Tibial artery (tissue), 4 donors: ENCODE measurements at regions not wholly inside any gene's neighbourhood (a gene's known extent, or its start where the extent isn't known, plus 50 kb on each side); places are given as distances from the start of the nearest gene placed in this dataset.

Experiments used
- DNase-seq, 2 donors: peaks; one replicate each; pipeline ENCODE4 v3.0.0-alpha.2; 2019
- H3K27ac ChIP-seq, 2 donors: fragments of 200-600 bp; sonication (generic) in 1 of 2; 1 replicate in 1 of 2; 2 replicates in 1 of 2; pipeline ENCODE4 v1.5.1; 2018 to 2019; ENCODE audit warnings: mild to moderate bottlenecking in 1 of 2
- H3K27me3 ChIP-seq, 2 donors: fragments of 200-600 bp; sonication (generic) in 1 of 2; one replicate each; pipeline versions ENCODE4 v1.5.1 to v1.6.0; 2016 to 2019
- H3K36me3 ChIP-seq, 3 donors: fragments of 200-600 bp; sonication (generic) in 2 of 3; one replicate each; pipeline ENCODE4 v1.5.1; 2016 to 2019; ENCODE audit warnings: mild to moderate bottlenecking in 2 of 3
- H3K4me1 ChIP-seq, 4 donors: fragments of 200-600 bp; sonication (generic) in 2 of 4; 1 replicate in 3 of 4; 2 replicates in 1 of 4; pipeline ENCODE4 v1.5.1; 2016 to 2019
- H3K4me3 ChIP-seq, 2 donors: fragments of 200-600 bp; sonication (generic) in 1 of 2; 1 replicate in 1 of 2; 2 replicates in 1 of 2; pipeline ENCODE4 v1.5.1; 2018 to 2019; ENCODE audit warnings: mild to moderate bottlenecking in 2 of 2
- H3K9me3 ChIP-seq, 3 donors: fragments of 200-600 bp; sonication (generic) in 1 of 3; one replicate each; pipeline ENCODE4 v1.5.1; 2016 to 2019
- intact Hi-C: fragments of 100-400 bp; cut with DNase I; formaldehyde crosslinking; loops from one replicate; pipeline ENCODE4 v1.15.0; 2023; ENCODE audit warnings: low total_unique reads
- TF ChIP-seq, protein P1 (sequence below), 2 experiments: fragments of 200-600 bp in 1 of 2; fragments of 450-650 bp in 1 of 2; IDR thresholded peaks; one replicate each; pipeline ENCODE4 v1.5.1; 2017 to 2019; ENCODE audit warnings: antibody characterized with exemption in 2 of 2, mild to moderate bottlenecking in 1 of 2, moderate library complexity in 1 of 2

DNA sequence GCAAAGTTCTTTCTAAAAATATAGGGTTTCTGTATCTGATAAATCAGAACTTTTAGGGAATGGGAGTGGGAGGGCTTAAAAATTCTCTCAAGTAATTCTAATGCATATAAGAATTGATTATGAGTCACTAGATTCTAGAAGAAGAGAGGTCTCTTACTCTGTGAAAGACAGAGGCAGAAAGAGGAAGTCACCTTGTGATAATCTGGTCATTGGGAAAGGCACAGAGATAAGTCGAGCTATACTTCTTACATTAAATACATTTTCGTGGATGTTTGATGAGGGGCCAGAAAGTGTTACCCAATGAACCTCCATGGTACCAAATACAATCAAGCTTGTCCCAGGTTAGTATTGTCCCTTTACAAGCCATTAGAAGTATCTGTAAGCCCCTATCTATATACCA is 134.4 kb downstream of the MAD2L1 start:
- no peak overlapping the region for H3K27ac ChIP-seq
- no peak for DNase-seq
- intact Hi-C loops = no loop called here
- no peak overlapping the region for H3K4me3 ChIP-seq
- no peaks in the 10 kb centered on the region for H3K4me1 ChIP-seq
- no peaks in the 10 kb centered on the region for H3K27me3 ChIP-seq
- TF ChIP-seq, protein P1, sequence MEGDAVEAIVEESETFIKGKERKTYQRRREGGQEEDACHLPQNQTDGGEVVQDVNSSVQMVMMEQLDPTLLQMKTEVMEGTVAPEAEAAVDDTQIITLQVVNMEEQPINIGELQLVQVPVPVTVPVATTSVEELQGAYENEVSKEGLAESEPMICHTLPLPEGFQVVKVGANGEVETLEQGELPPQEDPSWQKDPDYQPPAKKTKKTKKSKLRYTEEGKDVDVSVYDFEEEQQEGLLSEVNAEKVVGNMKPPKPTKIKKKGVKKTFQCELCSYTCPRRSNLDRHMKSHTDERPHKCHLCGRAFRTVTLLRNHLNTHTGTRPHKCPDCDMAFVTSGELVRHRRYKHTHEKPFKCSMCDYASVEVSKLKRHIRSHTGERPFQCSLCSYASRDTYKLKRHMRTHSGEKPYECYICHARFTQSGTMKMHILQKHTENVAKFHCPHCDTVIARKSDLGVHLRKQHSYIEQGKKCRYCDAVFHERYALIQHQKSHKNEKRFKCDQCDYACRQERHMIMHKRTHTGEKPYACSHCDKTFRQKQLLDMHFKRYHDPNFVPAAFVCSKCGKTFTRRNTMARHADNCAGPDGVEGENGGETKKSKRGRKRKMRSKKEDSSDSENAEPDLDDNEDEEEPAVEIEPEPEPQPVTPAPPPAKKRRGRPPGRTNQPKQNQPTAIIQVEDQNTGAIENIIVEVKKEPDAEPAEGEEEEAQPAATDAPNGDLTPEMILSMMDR (IDR thresholded peaks at IDR 0.05) = no peak
- H3K9me3 ChIP-seq = no peaks in the 10 kb centered on the region
- no peaks in the 10 kb centered on the region for H3K36me3 ChIP-seq

- H3K27ac ChIP-seq = no peak overlapping the region
- intact Hi-C loops = no loop called here
- H3K9me3 ChIP-seq = no peaks in the 10 kb centered on the region
- H3K27me3 ChIP-seq = no peaks in the 10 kb centered on the region
- TF ChIP-seq, protein P1 (IDR thresholded peaks at IDR 0.05) = no peak
- H3K4me1 ChIP-seq = no peaks in the 10 kb centered on the region
- H3K4me3 ChIP-seq = no peak overlapping the region
- no peaks in the 10 kb centered on the region for H3K36me3 ChIP-seq
- DNase-seq = no peak
Measured at GRCh38 chr4:119930546-119930945, 136.1 kb downstream of the MAD2L1 start.

DNA sequence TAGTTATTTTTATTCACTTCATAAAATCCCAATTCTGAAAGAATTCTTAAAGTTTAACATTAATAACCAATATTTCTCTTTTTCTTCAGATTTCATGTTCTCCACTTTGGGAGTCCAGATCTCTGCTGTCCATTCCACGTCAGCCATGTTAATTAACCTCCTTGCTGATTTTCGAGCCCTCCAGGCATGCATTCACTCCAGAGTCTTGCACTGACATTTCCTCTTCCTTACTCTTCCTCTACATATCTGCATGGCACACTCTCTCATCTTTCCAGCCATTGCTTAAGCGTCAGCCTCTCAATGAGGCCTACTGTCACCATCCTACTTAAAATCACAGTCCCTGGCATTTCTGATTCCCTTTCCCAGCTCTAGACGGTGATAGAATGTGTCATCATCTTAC is 144.8 kb downstream of the MAD2L1 start:
- DNase-seq = no peak
- no peaks in the 10 kb centered on the region for H3K9me3 ChIP-seq
- TF ChIP-seq, protein P1 (IDR thresholded peaks at IDR 0.05) = no peak
- H3K27me3 ChIP-seq = no peaks in the 10 kb centered on the region
- intact Hi-C loops = no loop called here
- no peak overlapping the region for H3K27ac ChIP-seq
- no peaks in the 10 kb centered on the region for H3K36me3 ChIP-seq
- H3K4me3 ChIP-seq = no peak overlapping the region
- H3K4me1 ChIP-seq = no peaks in the 10 kb centered on the region

DNA sequence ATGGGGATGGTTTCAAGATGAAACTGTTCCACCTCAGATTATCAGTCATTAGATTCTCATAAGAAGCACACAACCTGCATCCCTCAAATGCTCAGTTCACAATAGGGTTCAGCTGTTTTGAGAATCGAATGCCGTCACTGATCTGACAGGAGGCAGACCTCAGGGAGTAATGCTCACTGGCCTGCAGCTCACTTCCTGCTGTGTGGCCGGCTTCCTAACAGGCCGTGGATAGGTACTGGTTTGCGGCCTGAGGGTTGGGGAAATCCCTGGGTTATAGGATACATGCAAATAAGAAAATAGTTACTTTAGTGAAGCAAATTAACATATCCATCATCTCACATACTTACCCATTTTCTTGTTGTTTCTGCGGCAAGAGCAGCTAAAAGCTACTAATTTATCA is 160.4 kb downstream of the MAD2L1 start:
- Histone ChIP-seq H3K36me3 (no peaks in the 10 kb centered on the region), H3K27ac (no peak overlapping the region), H3K9me3 (peaks cover 0 to 6% (median 0%) of the 10 kb centered on the region in 3 donors), H3K4me1 (no peaks in the 10 kb centered on the region), H3K4me3 (no peak overlapping the region), H3K27me3 (no peaks in the 10 kb centered on the region)
- TF ChIP-seq, protein P1 (IDR thresholded peaks at IDR 0.05) = no peak
- intact Hi-C loops = no loop called here
- DNase-seq = no peak

DNA sequence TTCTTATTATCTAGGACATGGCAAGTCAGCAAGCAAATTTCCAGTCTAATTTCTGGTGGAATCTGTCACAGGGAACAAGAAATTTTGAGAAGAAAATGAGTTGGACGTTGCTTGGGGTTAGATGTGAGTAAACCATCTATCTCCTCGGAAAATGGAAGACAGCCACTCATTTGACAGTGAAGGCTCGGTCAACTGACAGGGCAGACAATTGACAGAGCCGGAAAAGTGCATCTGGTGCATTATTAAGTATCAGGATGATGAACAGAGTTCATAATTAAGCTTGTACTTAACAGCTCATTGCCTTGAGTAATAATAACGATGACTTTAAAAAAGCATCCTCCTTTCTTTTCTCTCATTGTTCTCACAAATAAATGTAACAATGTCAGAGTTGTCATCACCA is 168.4 kb downstream of the MAD2L1 start:
- Histone ChIP-seq H3K27me3 (no peaks in the 10 kb centered on the region), H3K4me3 (no peak overlapping the region), H3K36me3 (no peaks in the 10 kb centered on the region), H3K9me3 (no peaks in the 10 kb centered on the region), H3K4me1 (no peaks in the 10 kb centered on the region), H3K27ac (no peak overlapping the region)
- TF ChIP-seq, protein P1 (IDR thresholded peaks at IDR 0.05) = no peak
- no peak for DNase-seq
- intact Hi-C loops = no loop called here

- intact Hi-C loops = no loop called here
- Histone ChIP-seq H3K4me3 (no peak overlapping the region), H3K27me3 (no peaks in the 10 kb centered on the region), H3K27ac (no peak overlapping the region), H3K36me3 (no peaks in the 10 kb centered on the region), H3K9me3 (no peaks in the 10 kb centered on the region), H3K4me1 (no peaks in the 10 kb centered on the region)
- TF ChIP-seq, protein P1 (IDR thresholded peaks at IDR 0.05) = no peak
- no peak for DNase-seq
Measured at GRCh38 chr4:119897260-119897659, 169.4 kb downstream of the MAD2L1 start.
